H1 (cell line): ENCODE measurements at regions not wholly inside any gene's neighbourhood (a gene's known extent, or its start where the extent isn't known, plus 50 kb on each side); places are given as distances from the start of the nearest gene placed in this dataset.

Experiments used
- CTCF ChIA-PET: fragments of 300-600 bp; sonication (Branson Sonifier 250); formaldehyde crosslinking; loops from one replicate; lab custom pipeline; 2021; ENCODE audit not compliant: partially characterized antibody; lab: Charles Lee
- POLR2A ChIA-PET: fragments of 300-600 bp; sonication (Branson Sonifier 250); formaldehyde crosslinking; loops from one replicate; lab custom pipeline; 2021; ENCODE audit warnings: inconsistent platforms; ENCODE audit not compliant: partially characterized antibody; lab: Charles Lee
- DNase-seq, 2 experiments: peaks; one replicate each; pipeline versions ENCODE4 v3.0.0 to v3.0.0-alpha.2; 2010 to 2022; ENCODE audit warnings: low spot score in 2 of 2, low read depth in 1 of 2, mixed read lengths in 1 of 2
- FAIRE-seq: peaks from 2 replicates; lab custom pipeline; 2011; peaks lifted over from hg19 to GRCh38; lab: Jason Lieb, UNC
- H2AFZ ChIP-seq: 2 replicates; pipeline ENCODE4 v1.8.1; 2012; ENCODE audit warnings: low read length, inconsistent platforms
- H2AK5ac ChIP-seq: 2 replicates; pipeline ENCODE4 v1.6.1; 2013; ENCODE audit warnings: low read depth, low read length
- H2BK120ac ChIP-seq: replicated peaks from 2 replicates; pipeline ENCODE3; 2013; ENCODE audit warnings: low read depth, low read length, inconsistent platforms
- H2BK12ac ChIP-seq: 2 replicates; pipeline ENCODE4 v1.6.1; 2013; ENCODE audit warnings: low read depth, low read length
- H2BK15ac ChIP-seq: 2 replicates; pipeline ENCODE4 v1.6.1; 2013; ENCODE audit warnings: low read length
- H2BK20ac ChIP-seq: 2 replicates; pipeline ENCODE4 v1.6.1; 2013; ENCODE audit warnings: low read length
- H2BK5ac ChIP-seq: 2 replicates; pipeline ENCODE4 v1.6.1; 2013; ENCODE audit warnings: low read depth, low read length
- H3K14ac ChIP-seq: 2 replicates; pipeline ENCODE4 v1.6.1; 2013; ENCODE audit warnings: inconsistent platforms; ENCODE audit not compliant: insufficient read length
- H3K18ac ChIP-seq: 2 replicates; pipeline ENCODE4 v1.6.1; 2013; ENCODE audit warnings: low read length; ENCODE audit errors: extremely low read depth
- H3K23ac ChIP-seq: 2 replicates; pipeline ENCODE4 v1.6.1; 2013; ENCODE audit warnings: inconsistent platforms; ENCODE audit not compliant: insufficient read length
- H3K23me2 ChIP-seq: 2 replicates; pipeline ENCODE4 v1.6.1; 2013; ENCODE audit warnings: low read depth, low read length
- H3K27ac ChIP-seq: 2 replicates; pipeline ENCODE4 v1.6.1; 2011; ENCODE audit warnings: low read depth, low read length, inconsistent platforms
- H3K27me3 ChIP-seq, 4 experiments: replicated peaks in 1 of 4; 1 replicate in 1 of 4; 2 replicates in 3 of 4; pipeline versions ENCODE4 v1.6.1 to v1.8.1; 2011 to 2013; ENCODE audit warnings: low read length in 3 of 4, mild to moderate bottlenecking in 3 of 4, inconsistent platforms in 2 of 4, mixed read lengths in 2 of 4, moderate library complexity in 1 of 4; ENCODE audit not compliant: control insufficient read depth in 3 of 4, insufficient read depth in 3 of 4; ENCODE audit errors: extremely low read depth in 1 of 4
- H3K36me3 ChIP-seq, 4 experiments: 2 replicates each; pipeline versions ENCODE4 v1.6.1 to v1.8.1; 2011 to 2013; ENCODE audit warnings: mild to moderate bottlenecking in 4 of 4, low read length in 3 of 4, moderate library complexity in 2 of 4, control low read depth in 1 of 4, inconsistent platforms in 1 of 4; ENCODE audit not compliant: insufficient read depth in 4 of 4, control insufficient read depth in 2 of 4
- H3K4ac ChIP-seq: replicated peaks from 2 replicates; pipeline ENCODE3; 2013; ENCODE audit warnings: low read length, low read depth, mixed read lengths, inconsistent platforms; ENCODE audit not compliant: insufficient read length
- H3K4me1 ChIP-seq, 4 experiments: replicated peaks in 1 of 4; 1 replicate in 1 of 4; 2 replicates in 3 of 4; pipeline versions ENCODE4 v1.6.1 to v1.8.1; 2011 to 2013; ENCODE audit warnings: low read length in 3 of 4, inconsistent platforms in 2 of 4, mixed read lengths in 1 of 4; ENCODE audit not compliant: insufficient read depth in 4 of 4, control insufficient read depth in 3 of 4
- H3K4me2 ChIP-seq, 2 experiments: 2 replicates each; pipeline versions ENCODE4 v1.6.1 to v1.8.1; 2011 to 2013; ENCODE audit warnings: low read depth in 2 of 2, low read length in 2 of 2, control low read depth in 1 of 2, inconsistent platforms in 1 of 2, mild to moderate bottlenecking in 1 of 2; ENCODE audit not compliant: insufficient read depth in 1 of 2
- H3K4me3 ChIP-seq, 4 experiments: fragments of 200-600, 300-600 bp in 1 of 4; sonication (generic), shearing (Covaris generic), sonication (Bioruptor Twin) in 1 of 4; 2 replicates each; pipeline versions ENCODE4 v1.5.1 to v1.8.1; 2011 to 2016; ENCODE audit warnings: low read length in 4 of 4, low read depth in 3 of 4, control low read depth in 2 of 4, inconsistent platforms in 2 of 4, mild to moderate bottlenecking in 2 of 4, mixed read lengths in 1 of 4, moderate library complexity in 1 of 4; ENCODE audit not compliant: insufficient read depth in 2 of 4; ENCODE audit errors: extremely low read depth in 1 of 4
- H3K56ac ChIP-seq: replicated peaks from 2 replicates; pipeline ENCODE3; 2013; ENCODE audit warnings: low read depth, mild to moderate bottlenecking, mixed read lengths, low read length, inconsistent platforms; ENCODE audit not compliant: insufficient read length
- H3K79me1 ChIP-seq: 2 replicates; pipeline ENCODE4 v1.6.1; 2013; ENCODE audit warnings: low read depth, low read length, control low read depth
- H3K79me2 ChIP-seq, 2 experiments: 2 replicates each; pipeline versions ENCODE4 v1.6.1 to v1.8.1; 2012 to 2013; ENCODE audit warnings: low read length in 2 of 2, mild to moderate bottlenecking in 2 of 2, inconsistent platforms in 1 of 2; ENCODE audit not compliant: insufficient read depth in 2 of 2, control insufficient read depth in 1 of 2
- H3K9ac ChIP-seq, 4 experiments: replicated peaks in 1 of 4; 1 replicate in 1 of 4; 2 replicates in 3 of 4; pipeline versions ENCODE4 v1.6.1 to v1.8.1; 2011 to 2013; ENCODE audit warnings: low read depth in 3 of 4, low read length in 3 of 4, control low read depth in 2 of 4, mild to moderate bottlenecking in 2 of 4, moderate library complexity in 2 of 4, inconsistent platforms in 1 of 4; ENCODE audit errors: extremely low read depth in 1 of 4
- H3K9me3 ChIP-seq, 2 experiments: 2 replicates each; pipeline versions ENCODE4 v1.6.1 to v1.8.1; 2012 to 2013; ENCODE audit warnings: mild to moderate bottlenecking in 2 of 2, moderate library complexity in 2 of 2, control low read depth in 1 of 2, inconsistent platforms in 1 of 2, low read depth in 1 of 2, low read length in 1 of 2, mixed read lengths in 1 of 2; ENCODE audit not compliant: insufficient read depth in 2 of 2
- H4K20me1 ChIP-seq, 2 experiments: replicated peaks in 1 of 2; 2 replicates each; pipeline versions ENCODE3 to v1.8.1; 2011 to 2013; ENCODE audit warnings: inconsistent platforms in 2 of 2, low read length in 2 of 2, mild to moderate bottlenecking in 1 of 2; ENCODE audit not compliant: insufficient read depth in 2 of 2, control insufficient read depth in 1 of 2
- H4K5ac ChIP-seq: 2 replicates; pipeline ENCODE4 v1.6.1; 2013; ENCODE audit warnings: low read length, low read depth, mixed read lengths, inconsistent platforms; ENCODE audit not compliant: insufficient read length
- H4K8ac ChIP-seq: 2 replicates; pipeline ENCODE4 v1.8.0; 2013; ENCODE audit warnings: mild to moderate bottlenecking, moderate library complexity, low read length, inconsistent platforms; ENCODE audit not compliant: insufficient read depth; ENCODE audit errors: extremely low read depth
- H4K91ac ChIP-seq: replicated peaks from 2 replicates; pipeline ENCODE3; 2013; ENCODE audit warnings: low read length, mixed read lengths, inconsistent platforms; ENCODE audit not compliant: insufficient read length
- BACH1 ChIP-seq: IDR thresholded peaks from 2 replicates; pipeline ENCODE4 v1.6.1; 2012; ENCODE audit warnings: low read length, improper control_type of control experiment
- CTBP2 ChIP-seq: IDR thresholded peaks from 2 replicates; pipeline ENCODE4 v1.7.0; 2011; ENCODE audit warnings: borderline replicate concordance, mild to moderate bottlenecking, moderate library complexity, mixed read lengths, low read length; ENCODE audit not compliant: insufficient read depth, insufficient read length
- FOSL1 ChIP-seq: IDR thresholded peaks from 2 replicates; pipeline ENCODE4 v1.6.1; 2011; ENCODE audit warnings: mild to moderate bottlenecking, low read depth, low read length, moderate library complexity; ENCODE audit not compliant: insufficient read depth
- GTF2F1 ChIP-seq: IDR thresholded peaks from 2 replicates; pipeline ENCODE4 v1.6.1; 2012; ENCODE audit warnings: low read depth, low read length, improper control_type of control experiment, borderline replicate concordance
- POLR2A ChIP-seq, 2 experiments: IDR thresholded peaks; 1 replicate in 1 of 2; 2 replicates in 1 of 2; pipeline ENCODE4 v1.6.1; 2011; ENCODE audit warnings: low read depth in 2 of 2, low read length in 2 of 2, mild to moderate bottlenecking in 2 of 2; ENCODE audit errors: control extremely low read depth in 1 of 2
- POLR2AphosphoS5 ChIP-seq: IDR thresholded peaks from 2 replicates; pipeline ENCODE4 v1.6.1; 2011; ENCODE audit warnings: low read depth, low read length
- POU5F1 ChIP-seq: IDR thresholded peaks from 2 replicates; pipeline ENCODE4 v1.6.1; 2011; ENCODE audit warnings: low read depth, mild to moderate bottlenecking, low read length, moderate library complexity
- RFX5 ChIP-seq: IDR thresholded peaks from 2 replicates; pipeline ENCODE4 v1.6.1; 2011; ENCODE audit warnings: low read depth, low read length, improper control_type of control experiment, borderline replicate concordance
- SRF ChIP-seq: IDR thresholded peaks from 2 replicates; pipeline ENCODE4 v1.6.1; 2011; ENCODE audit warnings: mild to moderate bottlenecking, low read depth, low read length, moderate library complexity
- TBP ChIP-seq: IDR thresholded peaks from 2 replicates; pipeline ENCODE4 v1.6.1; 2011; ENCODE audit warnings: low read depth, low read length, improper control_type of control experiment
- ZNF274 ChIP-seq: IDR thresholded peaks from 2 replicates; pipeline ENCODE4 v1.7.0; 2012; ENCODE audit warnings: low read length, borderline replicate concordance; ENCODE audit errors: extremely low read depth
- WGBS, 2 experiments: shearing (Covaris generic) in 1 of 2; methylation state at CpG; one replicate each; pipeline versions ENCODE4 v1.1.6 to v1.1.7; 2013 to 2015; ENCODE audit warnings: low lambda C conversion rate in 2 of 2, mixed read lengths in 2 of 2, inconsistent platforms in 1 of 2, low coverage in 1 of 2, missing lambda C conversion rate in 1 of 2; ENCODE audit not compliant: insufficient replicate concordance in 2 of 2, insufficient coverage in 1 of 2, insufficient read length in 1 of 2; ENCODE audit errors: extremely low coverage in 1 of 2, missing lambda C conversion rate in 1 of 2; 5-methylcytosine and 5-hydroxymethylcytosine counted together

DNA sequence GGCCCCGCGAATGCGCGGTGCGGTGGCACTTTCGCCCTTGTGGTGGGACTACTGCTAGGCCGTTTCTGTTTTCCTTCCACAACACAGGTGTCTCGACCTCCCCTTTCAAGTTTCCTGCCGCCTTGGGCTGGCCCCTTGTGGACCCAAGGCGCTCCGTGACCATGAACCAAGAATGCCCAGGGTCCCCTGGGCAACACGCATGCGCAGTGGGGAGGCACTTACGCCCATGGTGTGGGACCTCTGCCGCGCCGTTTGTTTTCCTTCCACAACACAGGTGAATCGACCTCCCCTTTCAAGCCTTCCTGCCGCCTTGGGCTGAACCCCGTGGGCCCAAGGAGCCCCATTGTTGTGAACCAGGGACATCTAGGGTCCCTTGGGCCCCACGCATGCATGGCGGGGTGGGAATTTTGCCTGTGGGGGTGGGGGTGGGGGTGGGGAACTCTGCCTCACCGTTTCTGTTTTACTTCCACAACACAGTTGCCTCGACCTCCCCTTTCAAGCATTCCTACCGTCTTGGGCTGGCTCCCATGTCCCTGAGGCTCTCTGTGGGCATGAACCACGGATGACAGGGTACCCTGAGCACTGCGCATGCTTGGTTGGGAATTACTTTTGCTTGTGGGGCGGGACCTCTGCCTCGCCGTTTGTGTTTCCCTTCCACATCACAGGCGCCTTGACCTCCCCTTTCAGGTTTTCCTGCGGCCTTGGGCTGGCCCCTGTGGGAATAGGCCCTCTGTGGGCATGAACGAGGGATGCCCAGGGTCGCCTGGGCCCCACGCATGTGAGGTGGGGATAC is 355.1 kb downstream of the ALG10 start:
- no peaks in the 10 kb centered on the region for H3K23me2 ChIP-seq
- no peak overlapping the region for H3K27ac ChIP-seq
- no peak overlapping the region for H2BK15ac ChIP-seq
- no peaks in the 10 kb centered on the region for H3K79me2 ChIP-seq
- no peak overlapping the region for H3K4me2 ChIP-seq
- no peak overlapping the region for H2BK20ac ChIP-seq
- H2BK12ac ChIP-seq: no peak overlapping the region
- no peaks in the 10 kb centered on the region for H3K4me1 ChIP-seq
- H3K14ac ChIP-seq: no peak overlapping the region
- H3K56ac ChIP-seq: no peak overlapping the region
- TF ChIP-seq POU5F1 (no peak), GTF2F1 (no peak), BACH1 (no peak), SRF (no peak), TBP (no peak), RFX5 (no peak), CTBP2 (no peak), FOSL1 (no peak), ZNF274 (no peak), POLR2AphosphoS5 (no peak), POLR2A (IDR thresholded peaks at IDR 0.05; ENCODE audit: control extremely low read depth in 1 of 2, low read depth in 2 of 2, low read length in 2 of 2) (no peak)
- TF ChIP-seq, all 59 proteins: peak for 0
- no peak overlapping the region for H3K23ac ChIP-seq
- H2BK5ac ChIP-seq: no peak overlapping the region
- peaks cover 87 to 100% of the 10 kb centered on the region in 2 experiments for H3K9me3 ChIP-seq
- no peak overlapping the region for H4K5ac ChIP-seq
- H3K79me1 ChIP-seq: no peaks in the 10 kb centered on the region
- no peak overlapping the region for H3K9ac ChIP-seq
- no peak for FAIRE-seq
- POLR2A ChIA-PET: no interaction called here
- no peaks in the 10 kb centered on the region for H3K36me3 ChIP-seq
- H4K8ac ChIP-seq: no peak overlapping the region
- H3K4me3 ChIP-seq: no peak overlapping the region
- 78% methylated on average over 19 of the region's 35 CpGs; no CpG with 5 or more reads in 1 of the 2 experiments for WGBS, 2 experiments
- no peaks in the 10 kb centered on the region for H3K27me3 ChIP-seq
- CTCF ChIA-PET: no interaction called here
- no peak for DNase-seq
- H4K20me1 ChIP-seq: no peaks in the 10 kb centered on the region
- no peak overlapping the region for H2AFZ ChIP-seq
- no peak overlapping the region for H4K91ac ChIP-seq
- no peak overlapping the region for H2AK5ac ChIP-seq
- H3K4ac ChIP-seq: no peak overlapping the region
- no peak overlapping the region for H3K18ac ChIP-seq
- no peak overlapping the region for H2BK120ac ChIP-seq
